ENCODE measurements at regions not wholly inside any gene's neighbourhood (a gene's known extent, or its start where the extent isn't known, plus 50 kb on each side); places are given as distances from the start of the nearest gene placed in this dataset.
"Not testable (repeated sequence)": the region's sequence is repeated elsewhere in the genome, so short reads cannot be mapped to it uniquely, and the experiment has no call there.

DNA sequence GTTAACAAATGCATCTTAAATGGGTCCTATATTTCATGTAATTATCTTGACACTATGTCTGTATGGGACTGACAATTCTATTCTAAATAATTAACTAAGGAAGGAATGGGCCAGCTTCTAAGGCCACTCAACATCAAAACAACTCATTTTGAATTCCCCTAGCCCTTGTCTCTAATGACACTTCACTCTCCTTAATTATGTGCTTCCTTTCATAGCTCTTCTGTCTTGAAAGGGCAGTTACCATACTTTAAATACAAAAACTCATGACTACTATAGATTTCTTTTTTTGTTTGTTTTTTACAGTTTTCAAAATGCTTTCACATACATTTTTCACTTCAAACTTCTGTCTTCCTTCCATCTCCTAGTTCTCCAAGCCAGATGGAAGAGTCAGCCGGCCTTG, 126.1 kb upstream of the CHODL start:
- Histone ChIP-seq H3K27ac (ENCODE audit: low read length) (no peak overlapping the region), H3K27me3 (ENCODE audit: control insufficient read depth, insufficient read depth, low read length) (no peaks in the 10 kb centered on the region), H3K4me1 (ENCODE audit: control insufficient read depth, insufficient read depth, low read length) (no peaks in the 10 kb centered on the region), H3K9me3 (ENCODE audit: control insufficient read depth, low read depth, low read length) (no peaks in the 10 kb centered on the region), H3K36me3 (ENCODE audit: control insufficient read depth, insufficient read depth, low read length) (no peaks in the 10 kb centered on the region), H3K4me3 (ENCODE audit: low read length) (no peak overlapping the region)
- no CpG with 5 or more reads among the region's 1 CpG for WGBS (ENCODE audit: insufficient coverage, low lambda C conversion rate)
- DNase-seq: no peak

DNA sequence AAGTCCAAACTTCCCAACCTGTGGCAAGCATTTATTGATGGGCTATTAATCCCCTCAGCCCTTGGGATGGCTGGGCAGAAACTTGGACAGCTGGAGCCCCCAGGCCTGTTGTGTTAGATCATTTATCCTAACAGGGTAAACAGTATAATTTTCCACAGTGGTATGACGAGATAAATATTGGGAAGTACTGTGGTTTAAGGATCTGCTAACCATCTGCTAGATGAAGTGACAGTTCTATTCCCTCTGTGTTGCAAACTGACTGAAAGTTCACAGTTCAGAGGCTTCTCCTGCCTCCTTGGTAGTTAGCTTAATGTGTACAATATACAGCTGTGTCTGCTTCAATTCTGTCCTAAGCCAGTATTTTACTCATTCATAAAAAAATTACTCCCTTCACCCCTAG, 127.5 kb upstream of the CHODL start:
- WGBS (ENCODE audit: insufficient coverage, low lambda C conversion rate): no CpG with 5 or more reads among the region's 1 CpG
- Histone ChIP-seq H3K27ac (ENCODE audit: low read length) (no peak overlapping the region), H3K27me3 (ENCODE audit: control insufficient read depth, insufficient read depth, low read length) (no peaks in the 10 kb centered on the region)

DNA sequence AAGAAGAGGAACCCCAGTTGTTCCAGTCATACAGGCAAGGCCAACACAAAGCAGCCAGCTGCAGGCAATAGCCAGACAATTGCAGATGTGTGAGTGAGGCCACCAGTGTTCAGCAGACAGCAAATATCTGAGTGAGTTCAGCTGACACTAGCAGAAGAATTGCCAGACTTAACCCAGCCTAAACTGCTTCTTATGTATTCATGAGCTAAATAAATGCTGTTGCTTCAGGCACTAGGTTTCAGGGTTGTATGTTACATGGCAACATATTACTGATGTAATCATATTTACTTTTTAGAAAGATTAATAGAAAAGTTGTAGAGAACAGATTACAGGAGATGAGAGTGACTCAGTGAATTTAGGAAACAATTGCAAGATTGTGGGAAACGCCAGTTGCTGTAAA, 129.8 kb upstream of the CHODL start:
- no CpG with 5 or more reads among the region's 1 CpG for WGBS (ENCODE audit: insufficient coverage, low lambda C conversion rate)
- Histone ChIP-seq H3K36me3 (ENCODE audit: control insufficient read depth, insufficient read depth, low read length) (no peaks in the 10 kb centered on the region), H3K27me3 (ENCODE audit: control insufficient read depth, insufficient read depth, low read length) (no peaks in the 10 kb centered on the region), H3K9me3 (ENCODE audit: control insufficient read depth, low read depth, low read length) (no peaks in the 10 kb centered on the region), H3K4me1 (ENCODE audit: control insufficient read depth, insufficient read depth, low read length) (no peaks in the 10 kb centered on the region), H3K27ac (ENCODE audit: low read length) (no peak overlapping the region), H3K4me3 (ENCODE audit: low read length) (no peak overlapping the region)
- no peak for DNase-seq

More for the DNA sequence above, 127.5 kb upstream of the CHODL start:
- Histone ChIP-seq H3K36me3 (ENCODE audit: control insufficient read depth, insufficient read depth, low read length) (no peaks in the 10 kb centered on the region), H3K9me3 (ENCODE audit: control insufficient read depth, low read depth, low read length) (no peaks in the 10 kb centered on the region), H3K4me3 (ENCODE audit: low read length) (no peak overlapping the region), H3K4me1 (ENCODE audit: control insufficient read depth, insufficient read depth, low read length) (no peaks in the 10 kb centered on the region)
- DNase-seq: no peak

- H3K27ac ChIP-seq (ENCODE audit: low read length): no peak overlapping the region
- no peaks in the 10 kb centered on the region for H3K9me3 ChIP-seq (ENCODE audit: control insufficient read depth, low read depth, low read length)
- H3K27me3 ChIP-seq (ENCODE audit: control insufficient read depth, insufficient read depth, low read length): no peaks in the 10 kb centered on the region
- DNase-seq: no peak
- no peaks in the 10 kb centered on the region for H3K36me3 ChIP-seq (ENCODE audit: control insufficient read depth, insufficient read depth, low read length)
- H3K4me3 ChIP-seq (ENCODE audit: low read length): no peak overlapping the region
- no peaks in the 10 kb centered on the region for H3K4me1 ChIP-seq (ENCODE audit: control insufficient read depth, insufficient read depth, low read length)
These were observed 139.8 kb upstream of the CHODL start for GRCh38 chr21:18104802-18105201.

DNA sequence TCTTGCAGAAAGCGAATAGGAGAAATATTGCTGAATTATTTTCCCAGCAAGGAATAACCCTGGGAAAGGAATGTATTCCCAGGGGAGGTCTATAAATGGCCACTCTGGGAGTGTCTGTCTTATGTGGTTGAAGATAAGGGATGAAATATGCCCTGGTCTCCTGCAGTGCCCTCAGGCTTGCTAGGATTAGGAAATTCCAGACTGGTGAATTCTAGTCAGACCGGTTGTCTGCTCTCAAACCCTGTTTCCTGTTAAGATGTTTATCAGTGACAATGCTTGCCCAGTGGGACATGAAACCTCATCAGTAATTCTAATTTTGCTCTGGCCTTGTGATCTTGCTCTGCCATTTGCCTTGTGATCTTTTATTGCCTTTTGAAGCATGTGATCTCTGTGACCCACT, 148.2 kb upstream of the CHODL start:
- not testable (repeated sequence) for H3K36me3 ChIP-seq (ENCODE audit: control insufficient read depth, insufficient read depth, low read length); H3K27ac ChIP-seq (ENCODE audit: low read length); H3K4me3 ChIP-seq (ENCODE audit: low read length); H3K27me3 ChIP-seq (ENCODE audit: control insufficient read depth, insufficient read depth, low read length); DNase-seq; H3K4me1 ChIP-seq (ENCODE audit: control insufficient read depth, insufficient read depth, low read length); H3K9me3 ChIP-seq (ENCODE audit: control insufficient read depth, low read depth, low read length)
- WGBS (ENCODE audit: insufficient coverage, low lambda C conversion rate): 100% methylated on average over 1 of the region's 2 CpGs

GRCh38 chr21:18089786-18090185, 154.8 kb upstream of the CHODL start:
- no peak for DNase-seq
- no peak overlapping the region for H3K27ac ChIP-seq (ENCODE audit: low read length)
- H3K4me3 ChIP-seq (ENCODE audit: low read length): no peak overlapping the region
- no peaks in the 10 kb centered on the region for H3K4me1 ChIP-seq (ENCODE audit: control insufficient read depth, insufficient read depth, low read length)
- no CpG with 5 or more reads among the region's 1 CpG for WGBS (ENCODE audit: insufficient coverage, low lambda C conversion rate)
- no peaks in the 10 kb centered on the region for H3K36me3 ChIP-seq (ENCODE audit: control insufficient read depth, insufficient read depth, low read length)
- no peaks in the 10 kb centered on the region for H3K27me3 ChIP-seq (ENCODE audit: control insufficient read depth, insufficient read depth, low read length)
- no peaks in the 10 kb centered on the region for H3K9me3 ChIP-seq (ENCODE audit: control insufficient read depth, low read depth, low read length)

DNA sequence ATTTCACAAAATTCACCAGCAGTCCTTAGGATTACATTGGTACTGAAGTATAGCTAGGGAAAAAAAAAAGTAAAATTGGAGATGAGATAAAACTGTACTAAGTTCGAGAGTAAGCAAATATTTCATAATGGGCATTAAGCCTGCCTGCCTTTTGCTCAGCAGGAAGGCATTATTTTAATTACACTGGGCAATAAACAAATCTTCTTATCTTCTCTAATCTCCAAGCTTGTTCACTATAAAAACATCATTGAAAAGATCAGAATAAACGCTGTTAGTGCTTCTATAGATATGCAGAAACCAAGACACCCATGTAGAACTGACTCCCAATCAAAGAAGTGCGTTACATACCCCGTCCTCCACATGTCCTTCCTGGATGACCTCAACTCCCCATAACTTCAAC, 174.2 kb upstream of the CHODL start:
- no peak overlapping the region for H3K4me3 ChIP-seq (ENCODE audit: low read length)
- no peak for DNase-seq
- 61% methylated on average over 3 of the region's 4 CpGs for WGBS (ENCODE audit: insufficient coverage, low lambda C conversion rate)
- H3K27me3 ChIP-seq (ENCODE audit: control insufficient read depth, insufficient read depth, low read length): no peaks in the 10 kb centered on the region
- H3K9me3 ChIP-seq (ENCODE audit: control insufficient read depth, low read depth, low read length): no peaks in the 10 kb centered on the region
- no peaks in the 10 kb centered on the region for H3K36me3 ChIP-seq (ENCODE audit: control insufficient read depth, insufficient read depth, low read length)
- no peaks in the 10 kb centered on the region for H3K4me1 ChIP-seq (ENCODE audit: control insufficient read depth, insufficient read depth, low read length)
- no peak overlapping the region for H3K27ac ChIP-seq (ENCODE audit: low read length)

- no peak for DNase-seq
- Histone ChIP-seq H3K27ac (ENCODE audit: low read length) (no peak overlapping the region), H3K36me3 (ENCODE audit: control insufficient read depth, insufficient read depth, low read length) (no peaks in the 10 kb centered on the region), H3K9me3 (ENCODE audit: control insufficient read depth, low read depth, low read length) (no peaks in the 10 kb centered on the region), H3K27me3 (ENCODE audit: control insufficient read depth, insufficient read depth, low read length) (no peaks in the 10 kb centered on the region), H3K4me1 (ENCODE audit: control insufficient read depth, insufficient read depth, low read length) (no peaks in the 10 kb centered on the region), H3K4me3 (ENCODE audit: low read length) (no peak overlapping the region)
- WGBS (ENCODE audit: insufficient coverage, low lambda C conversion rate): 90% methylated on average over 1 of the region's 1 CpG
These were observed 174.8 kb upstream of the CHODL start for GRCh38 chr21:18069875-18070274.

GRCh38 chr21:18060402-18060801, 184.2 kb upstream of the CHODL start:
- H3K4me1 ChIP-seq (ENCODE audit: control insufficient read depth, insufficient read depth, low read length): no peaks in the 10 kb centered on the region
- H3K27ac ChIP-seq (ENCODE audit: low read length): no peak overlapping the region
- no peaks in the 10 kb centered on the region for H3K36me3 ChIP-seq (ENCODE audit: control insufficient read depth, insufficient read depth, low read length)
- no peaks in the 10 kb centered on the region for H3K27me3 ChIP-seq (ENCODE audit: control insufficient read depth, insufficient read depth, low read length)
- WGBS (ENCODE audit: insufficient coverage, low lambda C conversion rate): 100% methylated on average over 1 of the region's 1 CpG
- no peak for DNase-seq
- no peak overlapping the region for H3K4me3 ChIP-seq (ENCODE audit: low read length)
- H3K9me3 ChIP-seq (ENCODE audit: control insufficient read depth, low read depth, low read length): no peaks in the 10 kb centered on the region

- H3K9me3 ChIP-seq (ENCODE audit: control insufficient read depth, low read depth, low read length): no peaks in the 10 kb centered on the region
- H3K4me3 ChIP-seq (ENCODE audit: low read length): no peak overlapping the region
- H3K36me3 ChIP-seq (ENCODE audit: control insufficient read depth, insufficient read depth, low read length): no peaks in the 10 kb centered on the region
- no peak overlapping the region for H3K27ac ChIP-seq (ENCODE audit: low read length)
- no peak for DNase-seq
- 0% methylated on average over 1 of the region's 3 CpGs for WGBS (ENCODE audit: insufficient coverage, low lambda C conversion rate)
- no peaks in the 10 kb centered on the region for H3K27me3 ChIP-seq (ENCODE audit: control insufficient read depth, insufficient read depth, low read length)
- no peaks in the 10 kb centered on the region for H3K4me1 ChIP-seq (ENCODE audit: control insufficient read depth, insufficient read depth, low read length)
These were observed 185.8 kb upstream of the CHODL start for GRCh38 chr21:18058731-18059398.

DNA sequence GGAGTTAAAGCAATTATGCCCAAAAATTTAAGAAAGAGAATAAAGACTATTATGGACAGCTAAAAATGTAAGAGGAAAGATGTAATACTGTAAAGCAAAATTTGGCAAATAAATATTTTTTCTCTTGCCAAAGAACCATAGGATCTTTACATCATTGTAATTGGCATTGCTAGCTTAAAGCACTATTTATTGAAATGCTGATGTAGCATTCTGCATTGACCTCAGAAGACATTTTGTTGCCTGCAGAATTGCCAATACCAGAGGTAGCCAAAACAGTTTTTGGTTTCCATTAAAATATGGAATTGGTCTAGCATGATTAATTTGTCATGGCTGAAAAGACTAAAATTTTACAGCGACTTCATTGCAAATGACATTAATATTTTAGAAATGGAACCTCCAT, 191.5 kb upstream of the CHODL start:
- Histone ChIP-seq H3K4me1 (ENCODE audit: control insufficient read depth, insufficient read depth, low read length) (no peaks in the 10 kb centered on the region), H3K9me3 (ENCODE audit: control insufficient read depth, low read depth, low read length) (no peaks in the 10 kb centered on the region), H3K4me3 (ENCODE audit: low read length) (no peak overlapping the region), H3K36me3 (ENCODE audit: control insufficient read depth, insufficient read depth, low read length) (no peaks in the 10 kb centered on the region), H3K27ac (ENCODE audit: low read length) (no peak overlapping the region), H3K27me3 (ENCODE audit: control insufficient read depth, insufficient read depth, low read length) (no peaks in the 10 kb centered on the region)
- no peak for DNase-seq
- WGBS (ENCODE audit: insufficient coverage, low lambda C conversion rate): 100% methylated on average over 1 of the region's 1 CpG
